Stimulated activated CD8-positive, alpha-beta memory T cell treated with anti-CD3 and anti-CD28 coated beads, Interleukin-12 subunit alpha, Interleukin-12 subunit beta, amount 100 ng/mL, for 24 hours (primary cell): ENCODE measurements at regions not wholly inside any gene's neighbourhood (a gene's known extent, or its start where the extent isn't known, plus 50 kb on each side); places are given as distances from the start of the nearest gene placed in this dataset.

Experiments
- DNase-seq: peaks from one replicate; pipeline ENCODE4 v3.0.0-alpha.2; 2020; ENCODE audit errors: extremely low read depth

DNA sequence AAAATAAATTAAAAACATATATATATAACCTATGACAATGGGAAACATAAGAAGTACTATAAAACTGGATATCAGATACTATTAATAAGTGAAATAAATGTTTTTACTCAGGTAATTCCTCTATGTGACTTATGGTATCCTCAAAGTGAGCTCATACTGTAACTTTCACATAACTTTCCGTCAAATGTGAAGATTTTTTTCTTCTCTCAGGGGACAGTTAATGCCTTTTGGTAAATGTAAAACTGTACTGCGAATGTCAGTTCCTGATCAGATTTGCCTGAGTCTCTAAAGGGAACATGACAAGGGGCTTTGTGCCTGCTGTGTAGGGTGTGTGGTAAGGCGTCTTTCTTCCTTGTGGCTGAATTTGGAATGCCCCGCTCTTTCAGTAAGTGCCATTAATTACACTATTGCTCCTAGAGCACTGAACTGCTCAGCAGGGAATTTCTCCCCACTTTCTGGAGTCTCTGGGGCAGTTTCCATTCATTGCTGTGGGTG lies 271.8 kb downstream of the PRL start:
- DNase-seq: no peak

GRCh38 chr6:22025468-22026163 lies 271.2 kb downstream of the PRL start:
- DNase-seq: no peak

DNA sequence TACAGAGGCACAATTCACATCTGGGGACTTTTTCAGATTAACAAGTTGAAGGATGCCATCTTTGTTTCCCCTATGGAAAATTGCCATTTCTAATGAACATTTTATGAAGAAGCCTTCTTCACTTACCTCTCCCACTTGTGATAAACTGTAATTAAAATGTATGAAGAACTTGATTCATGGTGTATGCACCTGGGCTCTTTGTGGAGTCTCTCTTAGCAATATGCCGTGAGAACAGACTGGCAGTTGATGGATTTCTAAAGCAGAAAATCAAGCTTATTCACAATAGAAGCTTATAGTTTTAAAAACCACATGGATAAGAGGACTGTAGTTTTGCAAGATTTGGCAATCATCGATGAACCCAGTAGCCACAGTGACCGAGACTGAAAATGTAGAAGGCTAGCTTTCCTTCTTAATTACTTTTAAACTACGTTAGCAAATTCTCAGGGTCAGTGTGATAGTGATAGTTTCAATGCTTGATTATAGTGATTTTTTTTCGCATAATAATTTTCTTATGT lies 270.6 kb downstream of the PRL start:
- no peak for DNase-seq

- DNase-seq: no peak
These were observed 269.7 kb downstream of the PRL start for GRCh38 chr6:22027040-22027725.

- DNase-seq: no peak
These were observed 268.3 kb downstream of the PRL start for GRCh38 chr6:22028403-22029090.

GRCh38 chr6:22029171-22029570 lies 267.7 kb downstream of the PRL start:
- no peak for DNase-seq

DNA sequence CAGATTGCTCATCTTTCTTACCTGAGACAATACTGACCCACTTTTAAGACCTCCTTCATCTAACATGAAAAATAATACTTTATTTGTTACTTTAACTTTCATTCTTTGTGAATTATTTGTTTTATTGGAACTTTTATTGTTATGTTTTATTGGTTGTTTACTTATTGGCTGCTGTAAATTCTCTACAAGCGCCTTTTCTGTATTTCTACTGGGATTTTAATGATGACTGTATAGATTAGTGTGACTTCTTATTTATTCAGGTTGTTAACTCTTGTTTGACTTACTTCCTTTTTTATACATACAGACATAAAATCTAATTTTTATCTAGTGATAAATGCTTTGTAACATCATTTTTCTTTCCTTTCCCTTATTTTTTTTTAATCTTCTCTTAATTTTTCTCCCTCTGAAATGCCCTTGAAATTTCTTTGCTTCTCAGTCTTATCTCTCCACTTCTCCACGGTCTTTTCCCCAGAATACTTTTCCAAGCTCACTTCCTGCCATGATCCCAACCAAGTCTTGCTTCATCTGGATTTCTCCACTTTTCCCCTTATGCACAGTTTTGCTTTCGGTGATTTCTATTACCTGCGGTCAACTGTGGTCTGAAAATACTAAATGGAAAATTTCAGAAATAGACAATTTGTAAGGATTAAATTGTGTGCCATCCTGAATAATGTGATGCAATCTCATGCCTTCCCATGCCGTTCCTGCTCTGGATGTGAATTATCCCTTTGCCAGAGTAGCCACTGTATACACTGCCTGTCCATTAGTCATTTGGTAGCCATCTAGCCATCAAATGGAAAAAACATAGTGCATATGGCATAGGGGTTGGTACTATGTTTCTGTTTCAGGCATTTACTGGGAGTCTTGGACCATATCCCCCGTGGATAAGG lies 265.9 kb downstream of the PRL start:
- no peak for DNase-seq

DNA sequence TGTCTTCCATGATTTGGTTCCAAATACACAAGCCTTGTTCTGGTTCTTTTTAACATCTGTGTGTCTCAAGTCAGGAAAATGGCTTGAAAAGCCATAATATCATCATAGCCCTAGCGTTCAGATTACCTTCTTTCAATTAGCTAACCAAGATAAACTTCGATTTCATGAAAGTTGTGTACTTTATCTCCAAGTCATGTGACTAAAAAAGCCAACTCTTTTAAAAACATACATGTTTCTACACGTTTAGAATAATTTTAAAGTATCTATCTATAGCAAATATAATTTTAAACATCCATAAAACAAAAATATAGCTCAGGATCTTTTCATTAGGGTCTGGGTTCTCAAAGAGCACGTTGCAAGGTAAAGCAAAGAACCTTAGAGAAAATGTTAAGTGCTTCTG lies 261.1 kb downstream of the PRL start:
- no peak for DNase-seq

- DNase-seq: no peak
These were observed 260.6 kb downstream of the PRL start for GRCh38 chr6:22036275-22036674.

GRCh38 chr6:22036699-22037098 lies 260.1 kb downstream of the PRL start:
- DNase-seq: no peak

- no peak for DNase-seq
These were observed 254.9 kb downstream of the PRL start for GRCh38 chr6:22041797-22042480.

GRCh38 chr6:22042706-22043105 lies 254.1 kb downstream of the PRL start:
- no peak for DNase-seq

GRCh38 chr6:22043284-22043962 lies 253.4 kb downstream of the PRL start:
- no peak for DNase-seq

- no peak for DNase-seq
These were observed 251.4 kb downstream of the PRL start for GRCh38 chr6:22045261-22045912.

- no peak for DNase-seq
These were observed 247.8 kb downstream of the PRL start for GRCh38 chr6:22049002-22049401.

DNA sequence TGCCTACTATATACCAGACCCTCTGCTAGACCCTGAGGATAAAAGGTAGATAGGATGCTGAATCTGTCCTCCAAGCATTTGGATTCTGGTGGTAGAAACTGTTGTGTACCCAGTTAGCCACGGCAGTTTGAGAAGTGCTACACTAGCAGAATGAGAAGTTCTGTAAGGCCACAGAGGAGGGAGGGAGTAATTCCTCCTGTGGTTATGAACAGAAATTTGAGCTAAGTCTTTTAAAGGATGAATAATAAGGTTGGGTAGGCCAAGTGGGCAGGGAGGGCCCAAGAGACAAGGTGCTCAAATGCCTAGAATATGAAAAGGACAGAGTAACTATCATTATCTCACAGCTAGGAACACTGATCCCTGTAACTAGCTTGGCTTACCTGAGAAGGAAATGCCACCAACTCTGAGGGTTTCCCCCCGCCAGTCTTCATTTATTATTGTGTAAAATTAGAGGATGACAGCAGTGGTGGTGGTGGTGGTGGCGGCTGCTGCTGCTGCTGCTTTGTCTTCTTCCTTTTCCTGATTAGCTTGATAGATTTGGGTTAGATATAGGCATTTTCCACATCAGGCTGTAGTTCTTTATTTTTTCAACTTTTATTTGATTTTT lies 243.3 kb downstream of the PRL start:
- no peak for DNase-seq

GRCh38 chr6:22056398-22056797 lies 240.4 kb downstream of the PRL start:
- DNase-seq: no peak

- DNase-seq: no peak
These were observed 238.9 kb downstream of the PRL start for GRCh38 chr6:22057962-22058361.

DNA sequence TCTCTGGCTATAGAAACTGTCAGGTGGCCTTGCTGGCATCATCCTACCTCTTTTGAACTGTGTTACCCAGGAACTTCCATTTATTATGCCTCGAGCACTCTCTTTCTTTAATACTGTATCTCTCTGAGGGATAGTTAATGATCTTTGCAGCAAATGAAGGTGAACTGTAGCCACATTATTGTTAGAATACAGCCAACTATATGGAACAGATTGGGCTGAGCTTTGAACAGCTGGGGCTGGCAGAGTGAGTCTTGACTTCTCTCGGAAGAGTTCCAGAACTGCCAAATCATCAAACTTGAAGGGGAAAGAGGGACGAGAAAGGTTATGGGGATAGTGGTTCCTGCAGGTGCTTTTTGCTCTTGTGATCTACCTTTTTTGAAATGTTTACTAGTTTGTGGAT lies 237.7 kb downstream of the PRL start:
- no peak for DNase-seq
